Activated naive CD4-positive, alpha-beta T cell treated with anti-CD3 and anti-CD28 coated beads, Interleukin-2, amount 50 U/mL, for 24 hours (primary cell): ENCODE measurements at regions not wholly inside any gene's neighbourhood (a gene's known extent, or its start where the extent isn't known, plus 50 kb on each side); places are given as distances from the start of the nearest gene placed in this dataset.

ENCODE experiments used
- H3K27ac Mint-ChIP-seq: one replicate; pipeline ENCODE4 v1.8.0; 2021; ENCODE audit warnings: mild to moderate bottlenecking, mixed read lengths
- H3K27me3 Mint-ChIP-seq: one replicate; pipeline ENCODE4 v1.8.0; 2021; ENCODE audit warnings: mixed read lengths
- H3K36me3 Mint-ChIP-seq: one replicate; pipeline ENCODE4 v1.8.0; 2021; ENCODE audit warnings: mixed read lengths
- H3K4me1 Mint-ChIP-seq: one replicate; pipeline ENCODE4 v1.8.0; 2021; ENCODE audit warnings: mixed read lengths
- H3K4me3 Mint-ChIP-seq: one replicate; pipeline ENCODE4 v1.8.0; 2021; ENCODE audit warnings: mild to moderate bottlenecking, mixed read lengths
- H3K9me3 Mint-ChIP-seq: one replicate; pipeline ENCODE4 v1.8.0; 2021; ENCODE audit warnings: mixed read lengths

- no peak overlapping the region for H3K4me3 Mint-ChIP-seq
- H3K4me1 Mint-ChIP-seq = no peaks in the 10 kb centered on the region
- H3K27me3 Mint-ChIP-seq = peaks cover 3% of the 10 kb centered on the region
- no peak overlapping the region for H3K27ac Mint-ChIP-seq
- H3K9me3 Mint-ChIP-seq = peaks cover 4% of the 10 kb centered on the region
- peaks cover 5% of the 10 kb centered on the region for H3K36me3 Mint-ChIP-seq
These were observed 314.3 kb upstream of the RTL1 start for GRCh38 chr14:101217616-101218371.

GRCh38 chr14:101219896-101220703, 316.6 kb upstream of the RTL1 start:
- peaks cover 2% of the 10 kb centered on the region for H3K9me3 Mint-ChIP-seq
- H3K36me3 Mint-ChIP-seq = peaks cover 2% of the 10 kb centered on the region
- no peak overlapping the region for H3K4me3 Mint-ChIP-seq
- no peaks in the 10 kb centered on the region for H3K4me1 Mint-ChIP-seq
- H3K27ac Mint-ChIP-seq = no peak overlapping the region
- peaks cover 1% of the 10 kb centered on the region for H3K27me3 Mint-ChIP-seq

GRCh38 chr14:101220921-101221510, 317.5 kb upstream of the RTL1 start:
- H3K4me3 Mint-ChIP-seq = no peak overlapping the region
- no peaks in the 10 kb centered on the region for H3K27me3 Mint-ChIP-seq
- no peaks in the 10 kb centered on the region for H3K36me3 Mint-ChIP-seq
- H3K9me3 Mint-ChIP-seq = no peaks in the 10 kb centered on the region
- no peak overlapping the region for H3K27ac Mint-ChIP-seq
- H3K4me1 Mint-ChIP-seq = no peaks in the 10 kb centered on the region

- H3K4me1 Mint-ChIP-seq = no peaks in the 10 kb centered on the region
- no peaks in the 10 kb centered on the region for H3K9me3 Mint-ChIP-seq
- H3K27ac Mint-ChIP-seq = no peak overlapping the region
- no peaks in the 10 kb centered on the region for H3K27me3 Mint-ChIP-seq
- H3K36me3 Mint-ChIP-seq = no peaks in the 10 kb centered on the region
- H3K4me3 Mint-ChIP-seq = no peak overlapping the region
These were observed 318.1 kb upstream of the RTL1 start for GRCh38 chr14:101221549-101222160.

GRCh38 chr14:101222362-101223070, 319.0 kb upstream of the RTL1 start:
- no peak overlapping the region for H3K27ac Mint-ChIP-seq
- no peaks in the 10 kb centered on the region for H3K36me3 Mint-ChIP-seq
- H3K4me1 Mint-ChIP-seq = no peaks in the 10 kb centered on the region
- H3K9me3 Mint-ChIP-seq = no peaks in the 10 kb centered on the region
- H3K4me3 Mint-ChIP-seq = no peak overlapping the region
- no peaks in the 10 kb centered on the region for H3K27me3 Mint-ChIP-seq

- H3K4me1 Mint-ChIP-seq = no peaks in the 10 kb centered on the region
- H3K9me3 Mint-ChIP-seq = no peaks in the 10 kb centered on the region
- no peak overlapping the region for H3K4me3 Mint-ChIP-seq
- H3K36me3 Mint-ChIP-seq = no peaks in the 10 kb centered on the region
- H3K27ac Mint-ChIP-seq = no peak overlapping the region
- no peaks in the 10 kb centered on the region for H3K27me3 Mint-ChIP-seq
These were observed 319.6 kb upstream of the RTL1 start for GRCh38 chr14:101223127-101223526.

- Mint-ChIP-seq H3K27ac (no peak overlapping the region), H3K27me3 (no peaks in the 10 kb centered on the region), H3K4me1 (no peaks in the 10 kb centered on the region), H3K9me3 (no peaks in the 10 kb centered on the region), H3K36me3 (no peaks in the 10 kb centered on the region), H3K4me3 (no peak overlapping the region)
These were observed 320.1 kb upstream of the RTL1 start for GRCh38 chr14:101223561-101224162.

GRCh38 chr14:101224356-101225156, 321.0 kb upstream of the RTL1 start:
- H3K27ac Mint-ChIP-seq = no peak overlapping the region
- H3K27me3 Mint-ChIP-seq = no peaks in the 10 kb centered on the region
- H3K9me3 Mint-ChIP-seq = no peaks in the 10 kb centered on the region
- H3K4me1 Mint-ChIP-seq = no peaks in the 10 kb centered on the region
- no peaks in the 10 kb centered on the region for H3K36me3 Mint-ChIP-seq
- H3K4me3 Mint-ChIP-seq = no peak overlapping the region

GRCh38 chr14:101225157-101226152, 321.9 kb upstream of the RTL1 start:
- no peaks in the 10 kb centered on the region for H3K9me3 Mint-ChIP-seq
- no peak overlapping the region for H3K27ac Mint-ChIP-seq
- no peaks in the 10 kb centered on the region for H3K4me1 Mint-ChIP-seq
- H3K4me3 Mint-ChIP-seq = no peak overlapping the region
- H3K36me3 Mint-ChIP-seq = no peaks in the 10 kb centered on the region
- no peaks in the 10 kb centered on the region for H3K27me3 Mint-ChIP-seq

GRCh38 chr14:101226265-101226602, 322.7 kb upstream of the RTL1 start:
- H3K27me3 Mint-ChIP-seq = no peaks in the 10 kb centered on the region
- H3K27ac Mint-ChIP-seq = no peak overlapping the region
- no peak overlapping the region for H3K4me3 Mint-ChIP-seq
- no peaks in the 10 kb centered on the region for H3K4me1 Mint-ChIP-seq
- no peaks in the 10 kb centered on the region for H3K36me3 Mint-ChIP-seq
- H3K9me3 Mint-ChIP-seq = no peaks in the 10 kb centered on the region

- Mint-ChIP-seq H3K27ac (no peak overlapping the region), H3K9me3 (no peaks in the 10 kb centered on the region), H3K4me1 (no peaks in the 10 kb centered on the region), H3K27me3 (no peaks in the 10 kb centered on the region), H3K36me3 (no peaks in the 10 kb centered on the region), H3K4me3 (no peak overlapping the region)
These were observed 323.3 kb upstream of the RTL1 start for GRCh38 chr14:101226603-101227425.

GRCh38 chr14:101227611-101228594, 324.4 kb upstream of the RTL1 start:
- no peaks in the 10 kb centered on the region for H3K36me3 Mint-ChIP-seq
- no peak overlapping the region for H3K27ac Mint-ChIP-seq
- H3K27me3 Mint-ChIP-seq = no peaks in the 10 kb centered on the region
- no peaks in the 10 kb centered on the region for H3K4me1 Mint-ChIP-seq
- H3K9me3 Mint-ChIP-seq = no peaks in the 10 kb centered on the region
- no peak overlapping the region for H3K4me3 Mint-ChIP-seq
